ENCODE measurements at regions not wholly inside any gene's neighbourhood (a gene's known extent, or its start where the extent isn't known, plus 50 kb on each side); places are given as distances from the start of the nearest gene placed in this dataset.

DNA sequence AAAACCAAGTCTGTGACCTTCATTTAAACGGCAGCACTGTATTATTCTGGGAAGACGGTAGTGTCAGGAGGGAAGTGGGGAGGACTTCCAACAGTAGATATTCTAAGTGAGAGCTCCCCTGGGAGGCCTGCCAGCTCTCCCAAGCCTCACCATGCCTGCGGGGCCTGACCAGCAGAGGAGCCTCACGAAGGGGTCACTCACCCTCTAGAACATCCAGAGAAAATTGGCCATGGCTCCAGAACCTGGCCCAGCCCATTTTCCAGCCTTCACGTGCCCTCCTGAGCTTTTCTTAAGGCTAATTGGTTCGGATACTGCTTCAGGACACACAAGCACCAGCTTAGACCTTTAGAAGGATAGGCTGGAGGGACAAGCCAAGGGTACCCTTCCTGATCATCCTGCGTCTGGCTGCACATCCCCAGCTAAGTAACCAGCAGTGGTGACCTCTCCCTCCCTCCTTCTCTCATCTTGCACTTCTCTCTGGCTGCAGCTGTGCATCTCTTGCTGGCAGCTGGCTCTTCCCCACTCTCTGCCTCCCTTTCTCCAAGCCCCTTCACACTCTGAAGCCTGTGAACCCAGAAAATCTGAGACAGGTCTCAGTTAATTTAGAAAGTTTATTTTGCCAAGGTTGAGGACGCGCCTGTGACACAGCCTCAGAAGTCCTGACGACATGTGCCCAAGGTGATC lies 120.1 kb upstream of the PKDCC start:
- DNase-seq = no peak
- Histone ChIP-seq H3K27ac (no peak overlapping the region; the same call in 1 of the 2 replicates), H3K27me3 (ENCODE audit: insufficient read depth, low read depth, severe bottlenecking) (no peaks in the 10 kb centered on the region), H3K36me3 (no peaks in the 10 kb centered on the region), H3K4me3 (ENCODE audit: low read depth, low read length) (no peak overlapping the region), H3K9me3 (ENCODE audit: severe bottlenecking) (peaks cover 5% of the 10 kb centered on the region)
- TF ChIP-seq, protein P1, sequence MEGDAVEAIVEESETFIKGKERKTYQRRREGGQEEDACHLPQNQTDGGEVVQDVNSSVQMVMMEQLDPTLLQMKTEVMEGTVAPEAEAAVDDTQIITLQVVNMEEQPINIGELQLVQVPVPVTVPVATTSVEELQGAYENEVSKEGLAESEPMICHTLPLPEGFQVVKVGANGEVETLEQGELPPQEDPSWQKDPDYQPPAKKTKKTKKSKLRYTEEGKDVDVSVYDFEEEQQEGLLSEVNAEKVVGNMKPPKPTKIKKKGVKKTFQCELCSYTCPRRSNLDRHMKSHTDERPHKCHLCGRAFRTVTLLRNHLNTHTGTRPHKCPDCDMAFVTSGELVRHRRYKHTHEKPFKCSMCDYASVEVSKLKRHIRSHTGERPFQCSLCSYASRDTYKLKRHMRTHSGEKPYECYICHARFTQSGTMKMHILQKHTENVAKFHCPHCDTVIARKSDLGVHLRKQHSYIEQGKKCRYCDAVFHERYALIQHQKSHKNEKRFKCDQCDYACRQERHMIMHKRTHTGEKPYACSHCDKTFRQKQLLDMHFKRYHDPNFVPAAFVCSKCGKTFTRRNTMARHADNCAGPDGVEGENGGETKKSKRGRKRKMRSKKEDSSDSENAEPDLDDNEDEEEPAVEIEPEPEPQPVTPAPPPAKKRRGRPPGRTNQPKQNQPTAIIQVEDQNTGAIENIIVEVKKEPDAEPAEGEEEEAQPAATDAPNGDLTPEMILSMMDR (IDR thresholded peaks at IDR 0.05; ENCODE audit: low read depth, low read length) = no peak

- Histone ChIP-seq H3K36me3 (no peaks in the 10 kb centered on the region), H3K9me3 (ENCODE audit: severe bottlenecking) (peaks cover 5% of the 10 kb centered on the region), H3K4me3 (ENCODE audit: low read depth, low read length) (no peak overlapping the region), H3K27ac (no peak overlapping the region), H3K27me3 (ENCODE audit: insufficient read depth, low read depth, severe bottlenecking) (peaks cover 2% of the 10 kb centered on the region)
- DNase-seq = no peak
- TF ChIP-seq, protein P1 (IDR thresholded peaks at IDR 0.05; ENCODE audit: low read depth, low read length) = no peak
These were observed 119.3 kb upstream of the PKDCC start for GRCh38 chr2:41928526-41928925.

DNA sequence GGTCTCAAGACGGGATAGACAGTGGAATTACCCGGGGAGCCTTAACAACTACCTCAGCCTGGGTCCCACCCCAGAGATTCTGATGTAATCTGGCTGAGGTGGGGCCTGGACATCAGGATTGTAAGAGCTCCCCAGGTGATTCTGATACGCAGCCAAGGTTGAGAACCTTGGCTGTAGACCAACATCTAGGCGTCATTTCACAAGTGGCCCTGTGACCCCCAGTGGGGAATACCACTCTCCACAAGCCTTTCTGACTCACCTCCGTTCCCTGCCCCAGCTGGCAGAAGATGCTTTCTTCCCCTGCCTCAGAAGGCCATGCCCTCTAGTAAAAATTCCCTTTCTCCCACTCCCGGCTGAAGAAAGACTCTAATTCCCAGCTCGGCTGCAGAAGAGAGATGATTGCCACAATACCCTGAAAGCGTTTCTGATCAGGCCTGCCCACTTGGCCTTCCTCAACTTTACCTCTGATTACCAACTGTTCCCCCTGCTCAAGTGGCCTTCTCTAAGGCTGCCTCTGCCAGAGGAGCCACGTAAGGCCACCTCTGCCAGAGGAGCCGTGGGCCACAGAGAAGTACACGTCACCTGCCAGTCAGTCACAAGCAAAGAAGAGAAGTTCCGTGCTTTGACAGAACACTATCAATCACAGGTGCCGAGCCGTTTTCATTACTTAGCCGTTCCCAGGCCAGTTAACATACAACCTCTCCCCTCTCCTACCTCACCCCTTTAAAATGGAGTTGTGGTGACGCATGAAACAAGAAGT lies 116.8 kb upstream of the PKDCC start:
- Histone ChIP-seq H3K36me3 (no peaks in the 10 kb centered on the region), H3K4me3 (ENCODE audit: low read depth, low read length) (no peak overlapping the region), H3K27ac (no peak overlapping the region), H3K27me3 (ENCODE audit: insufficient read depth, low read depth, severe bottlenecking) (peaks cover 3% of the 10 kb centered on the region), H3K9me3 (ENCODE audit: severe bottlenecking) (no peaks in the 10 kb centered on the region)
- TF ChIP-seq, protein P1 (IDR thresholded peaks at IDR 0.05; ENCODE audit: low read depth, low read length) = no peak
- DNase-seq = no peak

DNA sequence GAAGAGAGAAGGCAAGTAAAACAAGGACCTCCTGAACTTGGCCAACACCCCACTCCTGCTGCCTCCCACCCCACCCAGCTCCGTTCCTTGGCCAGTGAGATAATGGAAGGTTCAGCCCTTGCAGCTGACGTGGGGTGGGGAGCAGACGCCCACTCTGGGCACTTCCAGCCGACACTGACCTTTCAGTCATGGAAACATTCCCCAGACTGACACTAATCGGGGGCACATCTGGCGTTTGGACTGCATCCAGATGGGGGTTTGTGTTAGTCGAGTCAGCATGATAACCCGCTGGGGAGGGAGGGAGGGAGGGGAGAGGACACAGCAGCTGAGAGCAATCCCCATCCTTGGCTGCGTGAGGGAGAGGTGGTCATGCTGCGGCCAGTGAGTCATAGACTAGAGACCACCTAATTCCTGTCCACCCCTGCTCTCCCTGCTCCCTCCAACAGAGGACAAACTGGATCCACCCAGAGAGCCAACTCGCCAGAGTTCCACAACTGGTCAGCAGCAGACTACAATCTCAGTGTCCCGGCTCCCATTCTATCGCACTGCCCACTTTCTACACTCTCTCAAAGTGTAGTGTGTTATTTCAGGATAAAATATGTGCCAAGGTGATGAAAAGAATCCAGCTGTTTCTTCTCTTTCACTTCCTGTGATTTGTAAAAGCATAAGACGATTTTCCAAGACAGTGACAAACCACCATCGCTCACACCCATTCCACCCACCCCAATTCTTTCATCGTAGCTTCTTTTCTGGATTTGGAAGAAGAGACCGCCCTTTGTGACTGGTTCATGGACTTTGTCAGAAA lies 115.4 kb upstream of the PKDCC start:
- TF ChIP-seq, protein P1 (IDR thresholded peaks at IDR 0.05; ENCODE audit: low read depth, low read length) = no peak
- no peak overlapping the region for H3K4me3 ChIP-seq (ENCODE audit: low read depth, low read length)
- H3K27me3 ChIP-seq (ENCODE audit: insufficient read depth, low read depth, severe bottlenecking) = peaks cover 3% of the 10 kb centered on the region
- no peak for DNase-seq
- no peaks in the 10 kb centered on the region for H3K9me3 ChIP-seq (ENCODE audit: severe bottlenecking)
- H3K27ac ChIP-seq = no peak overlapping the region
- H3K36me3 ChIP-seq = no peaks in the 10 kb centered on the region

DNA sequence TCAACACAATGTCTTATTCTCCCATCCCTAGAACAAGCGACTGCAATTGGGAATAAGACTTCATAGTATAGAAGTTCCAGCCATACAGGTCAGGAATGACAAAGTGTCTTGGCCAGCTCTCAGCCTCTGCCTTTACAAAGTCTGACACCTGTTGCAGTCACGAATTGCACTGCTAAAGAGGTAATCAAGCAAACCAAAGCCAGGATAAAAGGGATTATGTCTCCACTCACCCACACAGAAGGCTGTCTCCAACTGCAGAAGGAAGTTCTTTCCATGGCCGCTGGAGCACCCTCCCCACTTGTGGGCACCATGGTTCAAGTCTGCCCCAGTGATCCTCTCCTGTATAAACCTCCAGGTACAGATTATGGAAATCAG lies 114.8 kb upstream of the PKDCC start:
- H3K4me3 ChIP-seq (ENCODE audit: low read depth, low read length) = no peak overlapping the region
- TF ChIP-seq, protein P1 (IDR thresholded peaks at IDR 0.05; ENCODE audit: low read depth, low read length) = peak; percentile 45
- peak; percentile 85 for DNase-seq
- H3K9me3 ChIP-seq (ENCODE audit: severe bottlenecking) = no peaks in the 10 kb centered on the region
- H3K27ac ChIP-seq = no peak overlapping the region
- H3K36me3 ChIP-seq = no peaks in the 10 kb centered on the region
- H3K27me3 ChIP-seq (ENCODE audit: insufficient read depth, low read depth, severe bottlenecking) = peaks cover 3% of the 10 kb centered on the region
